HG03196 (cell line): ENCODE measurements at regions not wholly inside any gene's neighbourhood (a gene's known extent, or its start where the extent isn't known, plus 50 kb on each side); places are given as distances from the start of the nearest gene placed in this dataset.

Experiments used
- ATAC-seq: cut with Tn5 transposase; IDR thresholded peaks from one replicate; pipeline ENCODE4 v1.9.1; 2021; ENCODE audit not compliant: unreplicated experiment

DNA sequence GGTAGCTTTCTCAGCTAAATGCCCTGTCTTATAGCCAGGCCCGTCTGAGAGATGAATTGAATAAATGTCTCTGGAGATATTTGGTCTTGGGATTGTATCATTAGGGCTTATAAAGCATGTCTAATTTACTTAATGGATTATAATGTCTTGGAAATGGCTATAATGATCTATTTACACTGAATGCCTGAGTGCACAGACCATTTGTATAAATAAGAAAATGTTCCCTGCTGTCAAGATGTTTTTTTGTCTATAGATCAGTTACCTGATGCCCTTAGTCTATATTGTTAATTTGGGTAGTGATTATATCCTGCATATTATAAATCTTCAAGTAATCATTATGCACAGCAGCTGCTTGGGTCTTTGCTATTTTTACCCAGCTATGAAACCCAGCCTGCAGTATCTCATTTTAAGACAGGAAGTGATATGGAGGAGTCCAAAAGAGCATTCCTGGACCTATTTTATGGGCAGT lies 112.9 kb upstream of the ACTBL2 start:
- ATAC-seq = no peak

GRCh38 chr5:57594436-57594835 lies 111.8 kb upstream of the ACTBL2 start:
- ATAC-seq = no peak

DNA sequence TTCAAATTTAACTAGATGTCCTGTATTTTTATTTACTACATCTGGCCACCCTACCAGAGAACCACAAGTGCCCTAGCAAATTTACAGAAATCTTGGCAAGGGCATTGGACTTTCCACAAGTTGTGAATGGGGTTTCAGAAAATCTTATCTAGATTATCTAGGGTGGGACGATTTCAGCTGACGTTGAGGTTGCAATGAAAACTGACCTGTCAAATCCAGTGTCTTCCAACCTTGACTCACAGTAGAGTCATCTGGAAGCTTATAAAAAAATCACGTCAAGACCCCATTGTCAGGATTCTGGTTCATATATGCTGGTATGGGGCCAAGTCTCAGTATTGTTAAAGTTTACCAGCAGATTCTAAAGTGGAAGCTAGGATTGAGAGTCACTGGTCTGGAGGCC lies 109.6 kb upstream of the ACTBL2 start:
- ATAC-seq = no peak

GRCh38 chr5:57586649-57587048 lies 104.0 kb upstream of the ACTBL2 start:
- no peak for ATAC-seq

- no peak for ATAC-seq
These were observed 100.0 kb upstream of the ACTBL2 start for GRCh38 chr5:57582578-57583070.

DNA sequence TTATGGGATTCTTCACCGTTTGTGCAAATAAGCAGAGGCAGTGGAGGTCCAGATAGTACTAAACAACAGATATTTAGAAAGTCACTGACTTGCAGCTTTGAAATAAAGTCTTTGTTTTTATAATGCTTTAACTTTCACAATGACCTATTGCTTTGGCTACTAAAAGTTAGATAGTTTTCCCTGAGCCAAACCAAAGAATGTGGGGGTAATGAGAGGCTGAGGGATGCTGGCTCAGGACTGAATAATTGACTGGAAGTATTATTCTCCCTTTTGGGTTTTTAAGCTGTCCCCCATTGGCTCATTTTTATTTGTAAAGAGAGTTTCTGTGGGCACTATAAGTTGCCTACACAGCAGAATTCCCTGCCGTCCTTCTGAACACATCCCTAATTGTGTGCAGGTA lies 99.2 kb upstream of the ACTBL2 start:
- ATAC-seq = no peak

GRCh38 chr5:57581222-57581621 lies 98.6 kb upstream of the ACTBL2 start:
- no peak for ATAC-seq

DNA sequence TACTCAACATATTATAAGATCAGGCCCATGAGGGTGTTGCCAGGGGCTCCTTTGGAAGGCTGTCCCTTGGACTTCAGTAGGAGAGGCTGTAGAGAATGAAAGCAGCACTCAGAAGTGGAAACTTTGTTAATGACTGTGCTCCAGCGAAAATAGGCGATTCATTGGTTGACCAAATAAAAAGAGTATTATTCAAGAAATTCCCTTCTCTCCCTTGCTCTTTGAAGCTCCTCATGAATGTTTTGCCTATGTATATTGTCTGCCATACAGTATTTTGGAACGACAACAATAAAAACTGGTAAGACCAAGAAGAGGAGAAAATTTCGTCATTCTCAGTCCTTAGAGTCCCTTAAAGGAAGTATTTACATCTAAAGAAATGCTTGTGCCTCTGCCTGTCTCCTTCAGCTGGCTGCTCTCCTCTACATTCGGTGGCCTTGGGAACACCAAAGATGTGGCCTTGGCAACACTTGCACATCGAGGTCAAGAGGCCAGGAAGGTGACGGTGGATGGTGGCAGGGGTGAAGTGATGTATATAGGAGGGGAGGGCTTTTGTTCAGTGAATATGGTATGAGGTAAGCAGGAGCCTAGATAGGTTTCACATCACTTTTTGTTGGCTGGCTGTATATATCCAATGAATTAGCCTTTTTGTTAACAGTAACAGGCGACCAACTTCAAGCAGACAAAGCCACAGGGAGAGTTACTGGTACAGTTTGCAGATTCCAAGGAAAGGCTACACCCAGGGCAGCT lies 95.0 kb upstream of the ACTBL2 start:
- no peak for ATAC-seq

- ATAC-seq = no peak
These were observed 93.7 kb upstream of the ACTBL2 start for GRCh38 chr5:57576317-57576716.

- ATAC-seq = no peak
These were observed 93.2 kb upstream of the ACTBL2 start for GRCh38 chr5:57575839-57576238.

- no peak for ATAC-seq
These were observed 89.8 kb upstream of the ACTBL2 start for GRCh38 chr5:57572461-57572860.

DNA sequence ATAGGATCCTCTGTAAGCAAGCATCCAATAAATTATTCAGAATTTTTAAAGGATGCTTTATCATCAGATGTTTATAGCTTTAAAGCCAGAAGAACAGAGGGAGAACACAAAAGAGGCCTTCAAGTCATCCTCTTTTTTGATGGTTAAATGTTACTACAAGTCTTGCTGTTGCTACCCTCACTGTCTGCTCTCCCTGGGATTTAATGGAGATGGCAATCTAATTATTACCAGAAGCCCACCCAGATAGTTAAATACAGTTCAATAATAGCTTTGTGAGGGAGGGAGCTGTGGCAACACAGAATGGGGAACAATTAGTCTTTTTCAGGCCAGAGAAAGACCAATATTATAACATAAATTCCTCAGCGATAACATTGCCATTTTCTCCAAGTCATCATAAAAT lies 87.0 kb upstream of the ACTBL2 start:
- ATAC-seq = no peak

DNA sequence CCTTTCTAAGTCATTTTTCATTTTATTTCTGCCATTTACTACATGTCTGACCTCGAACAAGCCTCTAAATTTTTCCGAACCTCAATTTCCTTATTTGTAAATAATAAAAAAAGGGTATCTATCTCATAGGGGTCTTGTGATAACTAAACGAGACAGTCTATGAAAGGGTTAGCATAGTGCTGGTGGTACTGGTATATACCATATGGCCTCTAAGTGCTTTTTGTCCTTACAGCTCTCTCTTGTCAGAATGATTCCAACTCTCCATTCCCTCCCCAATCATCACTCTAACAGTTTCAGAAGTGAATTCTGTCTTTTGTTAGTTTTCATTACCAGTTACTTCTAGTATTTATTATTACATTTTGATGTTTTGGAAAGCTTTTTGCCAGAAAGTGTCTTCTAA lies 85.5 kb upstream of the ACTBL2 start:
- no peak for ATAC-seq

DNA sequence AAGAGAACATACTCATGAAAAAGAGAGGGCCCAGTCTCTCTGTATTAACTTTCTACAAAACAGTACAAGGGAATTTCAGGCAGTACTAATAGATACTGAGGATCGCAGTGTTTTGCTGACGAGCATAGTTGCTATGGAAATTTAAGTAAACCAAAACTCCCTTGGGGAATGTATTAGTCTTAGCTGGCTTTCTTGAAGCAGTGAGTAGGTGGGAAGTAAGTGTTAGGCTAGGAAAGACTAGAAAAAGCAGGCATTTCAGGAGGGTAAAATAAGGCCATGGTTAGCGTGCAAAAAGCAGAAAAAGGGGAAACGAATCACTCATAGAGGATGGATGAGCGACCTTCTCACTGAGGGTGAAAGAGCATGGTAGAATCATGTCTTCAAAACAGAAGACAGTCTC lies 84.3 kb upstream of the ACTBL2 start:
- no peak for ATAC-seq

DNA sequence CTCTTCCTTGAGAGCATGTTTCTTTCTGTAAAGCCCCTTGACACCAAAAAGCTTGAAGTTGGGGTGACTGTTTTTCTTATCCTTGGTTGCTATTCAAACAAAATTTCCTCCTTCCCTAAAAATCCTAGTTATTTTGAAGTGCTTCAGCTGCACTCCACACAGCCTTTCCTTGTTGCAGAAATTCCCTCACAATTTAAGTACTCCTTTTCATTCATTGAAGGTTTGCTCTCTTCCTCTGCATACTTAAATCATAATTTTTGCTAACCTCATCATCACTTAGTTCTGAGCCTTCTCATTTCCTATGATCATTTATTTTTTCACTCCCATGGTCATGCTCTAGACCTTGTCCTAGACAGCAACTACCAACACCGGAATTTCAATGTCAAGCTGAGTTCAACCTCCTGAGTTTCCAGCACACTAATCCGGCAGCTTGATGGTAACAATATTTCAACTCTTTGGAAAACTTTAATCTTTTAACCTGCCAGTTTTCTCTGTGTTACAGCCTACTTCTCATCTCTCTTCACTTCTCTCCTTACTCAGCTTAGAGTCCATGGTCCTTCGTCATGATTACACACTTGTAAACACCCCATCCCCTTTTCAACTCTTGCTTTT lies 78.7 kb upstream of the ACTBL2 start:
- ATAC-seq = no peak

DNA sequence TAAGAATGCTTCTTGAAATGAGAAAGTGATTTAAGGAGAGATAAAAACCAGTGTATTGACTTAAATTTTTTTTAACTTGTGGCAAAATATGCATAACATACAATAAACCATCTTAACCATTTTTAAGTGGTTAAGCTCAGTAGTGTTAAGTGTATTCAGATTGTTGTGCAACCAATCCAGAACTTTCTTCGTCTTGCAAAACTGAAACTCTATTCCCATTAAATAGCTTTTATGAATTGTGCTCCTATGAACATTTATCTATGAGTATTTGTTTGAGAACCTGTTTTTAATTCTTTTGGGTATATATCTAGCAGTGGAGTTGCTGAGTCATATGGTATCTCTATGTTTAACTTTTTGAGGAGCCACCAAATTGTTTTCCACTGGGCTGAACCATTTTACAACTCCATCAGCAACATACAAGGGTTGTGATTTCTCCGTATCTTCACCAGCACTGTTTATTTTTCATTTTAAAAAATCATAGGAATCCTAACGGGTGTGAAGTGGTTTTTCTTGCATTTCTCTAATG lies 76.6 kb upstream of the ACTBL2 start:
- ATAC-seq = no peak

GRCh38 chr5:57552033-57552432 lies 69.4 kb upstream of the ACTBL2 start:
- no peak for ATAC-seq

DNA sequence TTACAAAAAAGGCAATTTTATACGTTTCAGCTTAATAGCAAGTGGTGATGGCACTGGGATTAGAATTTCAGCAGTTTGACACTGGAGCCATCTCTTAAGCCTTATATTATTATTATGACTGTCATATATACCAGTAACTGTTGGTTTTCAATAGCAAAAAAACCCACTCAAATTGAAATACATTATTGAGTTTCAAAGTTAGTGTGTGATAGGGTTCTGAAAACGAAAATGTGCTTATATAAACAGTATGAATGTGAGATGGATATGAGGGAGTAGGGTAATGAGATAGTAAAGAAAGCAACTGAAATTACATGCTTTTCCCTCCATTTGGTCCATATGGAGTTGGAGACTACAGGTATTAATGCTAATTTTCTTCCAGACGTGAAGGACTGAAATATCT lies 68.6 kb upstream of the ACTBL2 start:
- no peak for ATAC-seq

DNA sequence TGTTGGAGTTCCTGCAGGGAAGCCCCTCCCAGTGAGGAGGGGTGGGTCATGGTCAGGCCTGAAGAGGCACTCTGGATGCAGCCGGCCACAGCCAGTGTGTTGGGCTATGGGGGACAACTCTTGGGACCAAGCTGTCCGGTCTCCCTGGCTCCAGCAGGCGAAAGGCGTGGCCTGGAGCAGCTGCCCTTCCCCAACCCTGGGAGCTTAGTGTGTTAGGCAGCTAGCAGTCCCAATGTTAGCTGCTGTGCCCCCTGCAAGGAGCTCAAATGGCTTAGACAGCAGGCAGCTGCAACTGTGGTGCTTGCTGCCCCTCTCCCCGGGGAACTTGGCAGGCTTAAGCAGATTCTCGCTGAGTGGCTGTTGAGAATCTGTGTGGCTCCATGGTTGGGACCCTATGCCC lies 67.5 kb upstream of the ACTBL2 start:
- ATAC-seq = no peak

DNA sequence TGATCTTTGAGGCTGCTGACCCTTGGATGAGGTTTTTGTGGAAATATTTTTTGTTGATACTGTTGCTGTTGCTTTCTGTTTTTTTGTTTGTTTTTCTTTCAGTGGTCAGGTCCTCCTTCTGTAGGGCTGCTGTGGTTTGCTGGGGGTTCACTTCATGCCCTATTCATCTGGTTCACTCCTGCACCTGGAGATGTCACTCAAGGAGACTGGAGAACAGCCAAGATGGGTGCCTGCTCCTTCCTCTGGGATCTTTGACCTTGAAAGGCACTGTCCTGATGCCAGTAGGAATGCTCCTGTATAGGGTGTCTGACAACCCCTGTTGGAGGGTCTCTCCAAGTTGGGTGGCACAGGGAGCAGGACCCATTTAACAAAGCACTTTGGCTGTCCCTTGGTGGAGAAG lies 67.0 kb upstream of the ACTBL2 start:
- ATAC-seq = no peak

DNA sequence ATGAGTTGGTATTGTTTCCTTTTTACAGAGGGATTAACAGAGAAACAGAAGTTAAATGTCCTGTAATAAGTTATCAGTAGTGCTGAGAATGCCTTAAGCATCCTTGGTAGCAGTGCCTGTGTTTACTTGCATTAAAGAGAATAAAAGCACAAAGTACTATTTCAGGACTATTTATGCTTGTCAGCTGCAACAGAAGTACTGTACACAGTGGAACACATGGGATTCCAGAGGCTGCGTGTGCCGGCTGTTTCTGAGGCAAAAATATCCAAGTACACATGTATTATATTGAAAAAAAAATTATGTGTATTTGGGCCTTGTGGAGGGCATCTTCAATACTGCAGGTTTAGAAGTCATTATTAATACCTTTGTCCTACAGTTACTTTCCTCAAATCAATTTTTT lies 58.2 kb upstream of the ACTBL2 start:
- ATAC-seq = no peak

DNA sequence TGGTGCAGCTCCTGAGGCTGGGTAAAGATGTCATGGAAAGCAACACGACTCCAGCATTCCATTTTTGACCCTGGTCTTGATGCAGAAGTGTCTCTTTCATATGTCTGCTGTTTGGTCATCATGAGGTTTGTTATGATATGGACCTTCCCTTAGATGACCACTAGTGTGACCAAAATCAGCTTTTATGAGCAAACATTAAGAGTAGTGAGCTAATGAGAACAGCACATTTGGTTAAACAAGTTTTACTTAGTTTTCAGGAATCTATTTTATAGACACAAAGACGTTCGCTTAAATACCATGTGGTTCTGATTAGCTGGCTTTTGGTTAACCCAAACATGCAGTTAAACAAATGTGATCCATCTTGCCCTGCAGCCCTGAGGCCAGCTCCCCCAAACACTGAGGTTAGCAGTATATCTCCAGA lies 56.7 kb upstream of the ACTBL2 start:
- no peak for ATAC-seq
